HG03521 (cell line): ENCODE measurements at regions not wholly inside any gene's neighbourhood (a gene's known extent, or its start where the extent isn't known, plus 50 kb on each side); places are given as distances from the start of the nearest gene placed in this dataset.
"Not testable (repeated sequence)": the region's sequence is repeated elsewhere in the genome, so short reads cannot be mapped to it uniquely, and the experiment has no call there.

ENCODE experiments used
- ATAC-seq: cut with Tn5 transposase; IDR thresholded peaks from one replicate; pipeline ENCODE4 v1.9.1; 2021; ENCODE audit warnings: mild to moderate bottlenecking, moderate library complexity; ENCODE audit not compliant: unreplicated experiment

GRCh38 chr1:73859227-73859626, 338.7 kb downstream of the LRRIQ3 start:
- ATAC-seq, result no peak

DNA sequence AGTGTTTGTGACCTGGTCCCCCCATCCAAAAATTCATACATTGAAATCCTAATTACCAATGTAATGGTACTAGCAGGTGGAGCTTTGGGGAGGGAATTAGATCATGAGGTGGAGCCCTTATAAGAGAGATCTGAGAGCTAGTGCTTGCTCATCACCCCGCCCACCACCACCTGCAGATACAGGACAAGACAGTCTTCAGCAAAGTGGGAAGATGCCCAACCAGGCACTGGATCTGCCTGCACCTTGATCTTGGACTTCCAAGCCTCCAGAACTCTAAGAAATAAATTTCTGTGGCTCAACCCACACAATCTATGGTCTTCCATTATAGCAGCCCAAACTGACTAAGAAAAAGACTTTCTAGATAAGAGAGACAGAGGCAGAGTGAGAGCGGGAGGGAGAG, 343.4 kb downstream of the LRRIQ3 start:
- no peak for ATAC-seq

DNA sequence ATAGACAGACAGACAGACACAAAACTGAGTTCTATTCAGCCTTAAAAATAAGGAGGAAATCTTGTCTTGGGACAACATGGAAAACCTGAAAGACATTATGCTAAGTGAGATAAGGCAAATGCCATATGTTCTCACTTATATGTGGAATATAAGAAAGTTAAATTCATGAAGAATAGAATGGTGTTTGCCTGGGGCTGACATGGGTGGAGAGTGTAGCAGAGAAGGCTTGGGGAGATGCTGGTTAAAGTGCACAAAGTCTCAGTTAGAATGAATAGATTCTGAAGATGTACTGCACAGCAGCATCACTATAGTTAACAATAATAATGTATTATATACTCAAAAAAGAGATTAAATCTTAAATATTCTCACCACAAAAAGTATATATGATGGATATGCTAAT, 355.5 kb downstream of the LRRIQ3 start:
- ATAC-seq, result no peak

GRCh38 chr1:73839922-73840321, 358.1 kb downstream of the LRRIQ3 start:
- no peak for ATAC-seq

GRCh38 chr1:73832276-73833181, 365.4 kb downstream of the LRRIQ3 start:
- ATAC-seq, result no peak

DNA sequence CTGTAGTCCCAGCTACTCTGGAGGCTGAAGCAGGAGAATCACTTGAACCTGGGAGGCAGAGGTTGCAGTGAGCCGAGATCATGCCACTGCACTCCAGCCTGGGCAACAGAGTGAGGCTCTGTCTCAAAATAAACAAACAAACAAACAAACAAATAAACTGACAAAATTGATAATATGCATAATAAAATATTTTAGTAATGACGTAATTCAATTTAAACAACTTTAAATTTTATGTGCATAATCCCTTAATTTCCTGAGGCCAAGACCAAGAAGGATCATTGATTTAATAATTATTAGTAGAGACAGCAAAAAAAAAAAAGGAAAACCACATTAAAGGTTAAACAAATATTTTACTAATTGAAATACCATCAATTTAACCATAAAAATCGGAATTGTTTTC, 370.7 kb downstream of the LRRIQ3 start:
- ATAC-seq, result not testable (repeated sequence)

DNA sequence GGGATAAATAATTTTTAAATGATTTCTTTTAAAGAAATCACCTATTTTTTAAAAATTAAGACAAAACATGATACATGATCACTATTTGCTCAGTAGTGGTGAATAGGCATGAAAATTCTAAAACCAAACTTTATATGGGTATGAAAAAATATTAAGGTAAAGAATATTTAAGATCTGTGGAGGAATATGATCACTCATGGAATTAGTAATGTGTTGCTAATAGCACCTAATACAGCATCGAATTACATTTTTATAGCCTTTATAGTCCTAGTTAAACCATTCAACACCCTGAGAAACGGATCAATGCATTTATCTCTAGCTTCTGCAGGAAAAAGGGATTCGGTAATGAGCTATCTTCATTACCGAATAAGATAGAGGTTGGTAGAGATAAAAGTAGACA, 373.9 kb downstream of the LRRIQ3 start:
- no peak for ATAC-seq

- ATAC-seq, result peak; percentile 78
Measured at GRCh38 chr1:73821520-73821919, 376.5 kb downstream of the LRRIQ3 start.

- ATAC-seq, result no peak
Measured at GRCh38 chr1:73820843-73821242, 377.1 kb downstream of the LRRIQ3 start.

DNA sequence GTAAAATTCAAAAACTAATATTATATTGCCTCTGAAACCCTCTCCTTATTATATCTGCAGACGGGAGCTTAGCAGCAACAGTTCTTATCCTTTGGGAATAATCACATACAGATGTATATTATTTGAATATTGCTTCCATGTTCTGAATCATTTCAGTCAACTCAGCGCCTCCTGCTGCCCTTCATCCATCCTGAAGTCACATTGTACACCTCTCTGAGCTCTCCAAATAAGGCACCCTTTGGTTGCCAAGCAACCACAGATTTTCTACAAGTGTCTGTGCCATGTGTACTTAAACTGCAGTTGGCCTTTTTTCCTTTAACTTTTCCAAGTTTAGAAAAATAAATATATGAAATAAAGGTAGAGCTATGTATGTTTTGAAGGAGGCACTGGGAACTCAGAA, 384.3 kb downstream of the LRRIQ3 start:
- ATAC-seq, result peak; percentile 48

- ATAC-seq, result no peak
Measured at GRCh38 chr1:73813236-73813635, 384.7 kb downstream of the LRRIQ3 start.

DNA sequence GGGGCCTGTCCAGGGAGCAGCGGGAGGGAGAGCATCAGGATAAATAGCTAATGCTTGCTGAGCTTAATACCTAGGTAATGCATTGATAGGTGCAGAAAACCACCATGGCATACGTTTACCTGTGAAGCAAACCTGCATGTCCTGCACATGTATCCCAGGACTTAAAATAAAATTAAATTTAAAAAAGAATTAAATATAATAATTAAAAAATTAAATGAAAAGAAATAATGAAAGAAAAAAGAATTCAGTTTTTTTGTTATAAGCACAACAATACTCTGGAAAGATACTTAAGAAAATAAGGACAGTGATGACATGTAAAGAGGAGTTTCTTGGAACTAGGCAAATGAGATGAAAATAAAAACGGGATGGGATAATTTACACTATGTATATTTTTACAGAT, 386.2 kb downstream of the LRRIQ3 start:
- no peak for ATAC-seq

- no peak for ATAC-seq
Measured at GRCh38 chr1:73804935-73805334, 393.0 kb downstream of the LRRIQ3 start.

GRCh38 chr1:73803380-73803779, 394.6 kb downstream of the LRRIQ3 start:
- no peak for ATAC-seq

- ATAC-seq, result no peak
Measured at GRCh38 chr1:73801912-73802429, 396.0 kb downstream of the LRRIQ3 start.

- ATAC-seq, result no peak
Measured at GRCh38 chr1:73800376-73800775, 397.6 kb downstream of the LRRIQ3 start.

DNA sequence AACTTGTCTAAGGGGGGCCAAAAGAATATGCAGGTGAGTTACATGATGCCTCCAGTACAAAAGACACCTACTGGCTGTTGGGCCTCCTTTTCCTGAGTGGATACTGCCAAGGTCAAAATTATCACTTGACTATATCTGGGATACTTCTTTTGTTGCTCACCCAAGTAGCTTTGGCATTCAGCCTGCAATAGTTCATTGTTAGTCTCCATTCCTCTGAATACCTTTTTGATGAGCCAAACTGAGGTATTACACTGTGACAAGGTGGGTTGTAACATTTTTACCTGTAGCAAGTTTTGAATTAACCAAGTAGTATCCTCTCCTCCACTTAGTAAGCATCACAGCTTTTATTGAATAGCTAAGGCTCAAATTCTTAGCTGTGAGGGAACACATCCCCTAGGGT, 408.0 kb downstream of the LRRIQ3 start:
- no peak for ATAC-seq

GRCh38 chr1:73784026-73784425, 413.9 kb downstream of the LRRIQ3 start:
- ATAC-seq, result no peak

DNA sequence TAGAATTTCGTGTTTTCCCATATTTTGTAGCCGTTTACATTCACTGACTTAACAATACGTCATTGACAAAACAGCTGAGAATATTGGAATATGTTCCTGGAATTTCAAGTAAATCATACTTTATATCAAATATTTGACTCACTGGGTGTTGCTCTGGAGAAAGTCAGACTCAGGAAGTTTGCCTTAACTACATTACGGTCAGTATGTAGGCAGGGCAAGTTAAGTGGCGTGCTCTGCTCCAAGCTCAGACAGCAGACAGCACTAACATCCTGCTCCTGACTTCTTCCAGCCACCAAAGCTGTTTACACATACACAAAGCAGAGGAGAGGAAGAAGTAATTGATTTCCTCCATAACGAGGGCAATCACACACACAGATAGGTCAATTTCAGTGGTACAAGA, 414.6 kb downstream of the LRRIQ3 start:
- ATAC-seq, result no peak

GRCh38 chr1:73782901-73783300, 415.1 kb downstream of the LRRIQ3 start:
- no peak for ATAC-seq

DNA sequence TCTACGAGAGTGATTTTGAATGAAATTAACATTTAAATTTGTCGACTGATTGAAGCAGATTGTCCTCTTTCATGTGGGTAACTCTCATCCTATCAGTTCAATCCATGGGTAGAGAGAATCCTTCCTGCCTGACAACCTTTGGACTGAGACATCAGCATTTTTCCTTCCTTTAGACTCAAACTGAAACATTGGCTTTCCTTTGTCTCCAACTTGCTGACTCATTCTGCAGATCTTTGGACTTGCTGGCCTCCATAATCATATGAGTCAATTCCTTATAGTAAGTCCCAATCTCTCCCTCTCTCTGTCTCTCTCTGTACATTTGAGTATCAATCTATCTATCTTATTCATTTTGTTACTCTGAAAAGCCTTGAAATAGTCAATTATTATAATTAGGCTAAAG, 416.7 kb downstream of the LRRIQ3 start:
- ATAC-seq, result no peak

- ATAC-seq, result no peak
Measured at GRCh38 chr1:73778471-73778870, 419.5 kb downstream of the LRRIQ3 start.

DNA sequence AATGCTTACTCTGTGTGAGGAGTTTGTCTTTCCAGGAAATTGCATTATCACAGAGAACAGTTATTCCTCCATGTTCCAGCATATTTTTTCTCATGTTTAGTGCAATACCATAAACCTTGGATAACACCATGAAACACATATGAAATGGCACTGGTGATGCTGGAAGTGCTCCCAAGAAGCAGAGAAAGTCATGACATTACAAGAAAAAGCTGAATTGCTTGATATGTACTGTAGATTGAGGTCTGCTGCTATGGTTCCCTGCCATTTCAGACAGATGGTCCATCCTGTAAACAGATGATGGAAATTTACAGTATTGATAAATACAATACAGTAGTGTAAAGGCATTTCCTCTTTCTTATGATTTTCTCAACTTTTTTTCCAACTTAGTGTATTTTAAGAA, 422.1 kb downstream of the LRRIQ3 start:
- no peak for ATAC-seq
